A549 (cell line): ENCODE measurements at regions not wholly inside any gene's neighbourhood (a gene's known extent, or its start where the extent isn't known, plus 50 kb on each side); places are given as distances from the start of the nearest gene placed in this dataset.

Experiments used
- BHLHE40 ChIP-seq: IDR thresholded peaks from 2 replicates; pipeline ENCODE4 v1.6.1; 2012; ENCODE audit warnings: low read depth, low read length, inconsistent platforms
- CBX2 ChIP-seq: fragments of 200-600 bp; sonication (generic); IDR thresholded peaks from 2 replicates; pipeline ENCODE4 v1.6.1; 2016; ENCODE audit warnings: low read depth, mild to moderate bottlenecking, borderline replicate concordance
- HDAC2 ChIP-seq: fragments of 200-600 bp; sonication (generic); IDR thresholded peaks from 2 replicates; pipeline ENCODE4 v1.6.1; 2016
- HEYL ChIP-seq: fragments of 250-450 bp; sonication (Bioruptor Pico); IDR thresholded peaks from 2 replicates; pipeline ENCODE4 v1.8.0; 2021; ENCODE audit warnings: mild to moderate bottlenecking, moderate library complexity
- MYC ChIP-seq: IDR thresholded peaks from 2 replicates; pipeline ENCODE4 v1.6.1; 2012; ENCODE audit warnings: mild to moderate bottlenecking, inconsistent platforms, low read length, improper control_type of control experiment, borderline replicate concordance
- POLR2A ChIP-seq: IDR thresholded peaks from 2 replicates; pipeline ENCODE4 v1.6.1; 2012; ENCODE audit warnings: mild to moderate bottlenecking, low read length
- RARB ChIP-seq: fragments of 250-450 bp; sonication (Bioruptor Pico); IDR thresholded peaks from 2 replicates; pipeline ENCODE4 v1.8.0; 2021; ENCODE audit warnings: mild to moderate bottlenecking, moderate library complexity
- RCOR1 ChIP-seq: fragments of 150-350 bp; IDR thresholded peaks from 2 replicates; pipeline ENCODE4 v1.6.1; 2014; ENCODE audit warnings: antibody characterized with exemption, low read length, low read depth
- RFX5 ChIP-seq: fragments of 450-650 bp; IDR thresholded peaks from 2 replicates; pipeline ENCODE4 v1.7.1; 2014; ENCODE audit warnings: antibody characterized with exemption, mild to moderate bottlenecking, moderate library complexity
- ZSCAN20 ChIP-seq: fragments of 250-450 bp; sonication (Bioruptor Pico); IDR thresholded peaks from 2 replicates; pipeline ENCODE4 v1.8.0; 2022; ENCODE audit warnings: mild to moderate bottlenecking, moderate library complexity
- TF ChIP-seq, protein P1 (sequence below): fragments of >200 bp; sonication (Bioruptor Twin); formaldehyde crosslinking; IDR thresholded peaks from 3 replicates; pipeline ENCODE4 v1.5.1; 2016

DNA sequence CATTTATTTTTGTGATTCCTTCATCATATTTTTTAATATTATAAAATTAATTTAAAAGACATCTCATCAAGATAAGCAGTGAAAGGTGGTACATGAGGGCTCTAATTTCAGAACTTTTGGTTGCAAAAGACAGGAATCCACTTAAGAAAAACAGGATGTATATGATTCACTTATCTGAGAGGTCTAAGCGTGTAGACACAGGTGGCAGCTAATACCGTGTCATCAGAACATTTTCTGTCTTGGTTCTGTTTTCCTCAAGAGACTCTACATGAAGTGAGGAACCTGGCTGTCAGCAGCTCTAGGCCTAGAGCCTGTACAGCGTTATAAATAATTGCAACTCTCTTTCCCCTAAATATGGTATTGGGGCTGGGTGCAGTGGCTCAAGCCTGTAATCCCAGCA is 433.7 kb upstream of the NAALADL2 start:
- no peak for TF ChIP-seq RFX5
- TF ChIP-seq BHLHE40, result no peak
- TF ChIP-seq RCOR1, result no peak
- no peak for TF ChIP-seq HEYL (CRISPR knock-in tag)
- TF ChIP-seq, protein P1, sequence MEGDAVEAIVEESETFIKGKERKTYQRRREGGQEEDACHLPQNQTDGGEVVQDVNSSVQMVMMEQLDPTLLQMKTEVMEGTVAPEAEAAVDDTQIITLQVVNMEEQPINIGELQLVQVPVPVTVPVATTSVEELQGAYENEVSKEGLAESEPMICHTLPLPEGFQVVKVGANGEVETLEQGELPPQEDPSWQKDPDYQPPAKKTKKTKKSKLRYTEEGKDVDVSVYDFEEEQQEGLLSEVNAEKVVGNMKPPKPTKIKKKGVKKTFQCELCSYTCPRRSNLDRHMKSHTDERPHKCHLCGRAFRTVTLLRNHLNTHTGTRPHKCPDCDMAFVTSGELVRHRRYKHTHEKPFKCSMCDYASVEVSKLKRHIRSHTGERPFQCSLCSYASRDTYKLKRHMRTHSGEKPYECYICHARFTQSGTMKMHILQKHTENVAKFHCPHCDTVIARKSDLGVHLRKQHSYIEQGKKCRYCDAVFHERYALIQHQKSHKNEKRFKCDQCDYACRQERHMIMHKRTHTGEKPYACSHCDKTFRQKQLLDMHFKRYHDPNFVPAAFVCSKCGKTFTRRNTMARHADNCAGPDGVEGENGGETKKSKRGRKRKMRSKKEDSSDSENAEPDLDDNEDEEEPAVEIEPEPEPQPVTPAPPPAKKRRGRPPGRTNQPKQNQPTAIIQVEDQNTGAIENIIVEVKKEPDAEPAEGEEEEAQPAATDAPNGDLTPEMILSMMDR, result no peak
- TF ChIP-seq HDAC2, result no peak
- TF ChIP-seq MYC, result no peak
- no peak for TF ChIP-seq CBX2
- no peak for TF ChIP-seq RARB (CRISPR knock-in tag)
- no peak for TF ChIP-seq ZSCAN20
- no peak for TF ChIP-seq POLR2A
